NCI-H2171 (cell line): ENCODE measurements at regions not wholly inside any gene's neighbourhood (a gene's known extent, or its start where the extent isn't known, plus 50 kb on each side); places are given as distances from the start of the nearest gene placed in this dataset.

Experiments used
- DNase-seq: peaks from one replicate; lab custom pipeline; 2025; lab: John Stamatoyannopoulos, UW

DNA sequence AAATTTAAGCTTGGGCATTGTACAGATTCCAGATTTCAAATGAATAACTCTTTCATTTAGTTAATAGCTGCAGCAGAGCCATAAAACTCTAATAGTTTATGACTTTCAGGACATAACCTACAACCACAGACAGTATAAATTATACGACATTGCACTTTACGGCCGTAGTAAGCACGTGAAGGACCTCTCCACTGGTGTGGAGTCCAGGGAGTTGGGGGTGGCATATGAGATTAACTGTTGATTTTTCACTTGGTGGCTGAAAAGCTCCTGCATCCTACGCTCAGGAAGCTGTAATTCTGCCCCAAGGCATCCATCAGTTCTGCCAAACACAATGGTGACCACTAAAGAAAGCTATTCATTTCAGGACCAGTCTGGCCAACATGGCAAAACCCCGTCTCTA, 376.2 kb downstream of the SOX11 start:
- no peak for DNase-seq

DNA sequence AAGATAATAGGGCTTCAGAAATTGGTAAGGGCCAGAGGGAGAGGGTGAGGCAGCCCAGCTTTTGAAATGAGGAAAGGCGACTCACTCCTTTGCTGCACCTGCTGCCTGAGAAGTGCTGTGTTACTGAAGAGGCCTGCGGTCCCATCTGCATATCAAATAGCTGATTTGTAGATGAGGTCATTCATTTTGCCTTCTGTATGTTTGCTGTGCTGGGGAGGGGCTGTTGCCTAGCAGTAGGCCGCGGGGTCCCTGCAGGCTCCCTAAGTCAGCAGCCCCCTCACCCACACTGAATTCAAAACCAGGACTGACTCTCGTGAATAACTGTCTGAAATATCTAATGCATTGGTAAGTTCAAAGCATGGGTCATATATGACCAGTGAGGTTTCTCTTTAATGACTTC, 377.2 kb downstream of the SOX11 start:
- DNase-seq = peak; percentile 81

DNA sequence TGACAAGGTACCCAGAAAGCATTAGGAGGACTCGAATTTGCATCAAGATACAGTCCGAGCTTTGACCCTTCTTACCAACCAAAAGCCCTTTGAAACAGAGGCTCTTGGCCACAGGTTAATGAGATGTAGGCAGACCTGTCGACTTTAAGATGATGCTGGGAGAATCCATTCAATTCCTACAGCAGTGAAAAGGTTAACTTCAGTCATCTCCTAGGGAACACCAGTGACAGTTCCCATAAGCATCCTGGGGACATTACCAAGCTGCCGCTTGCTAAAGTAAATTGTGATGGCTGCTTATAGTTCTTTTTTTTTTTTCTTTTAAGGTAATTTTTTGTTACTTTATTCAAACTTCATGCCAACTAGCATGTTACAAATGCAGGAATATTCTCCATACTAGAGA, 379.3 kb downstream of the SOX11 start:
- DNase-seq = no peak

DNA sequence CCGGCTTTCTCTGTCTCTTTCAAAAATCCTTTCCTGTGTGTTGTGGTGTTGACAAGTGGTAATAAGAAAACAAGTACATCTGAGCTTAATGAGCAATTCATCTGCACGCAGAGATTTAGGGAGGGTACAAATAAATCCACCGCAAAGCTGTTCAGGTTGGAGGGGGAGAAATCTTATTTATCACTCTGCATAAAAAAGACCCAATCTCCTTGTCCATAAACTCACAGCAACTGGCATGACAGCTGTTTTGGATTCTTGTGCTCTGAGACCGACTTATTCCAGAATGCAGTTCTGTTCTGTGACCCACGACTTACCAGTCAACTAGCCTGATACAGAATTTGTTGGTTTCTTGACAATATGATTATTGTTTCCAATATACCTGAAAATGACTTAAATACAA, 380.1 kb downstream of the SOX11 start:
- peak; percentile 17 for DNase-seq

DNA sequence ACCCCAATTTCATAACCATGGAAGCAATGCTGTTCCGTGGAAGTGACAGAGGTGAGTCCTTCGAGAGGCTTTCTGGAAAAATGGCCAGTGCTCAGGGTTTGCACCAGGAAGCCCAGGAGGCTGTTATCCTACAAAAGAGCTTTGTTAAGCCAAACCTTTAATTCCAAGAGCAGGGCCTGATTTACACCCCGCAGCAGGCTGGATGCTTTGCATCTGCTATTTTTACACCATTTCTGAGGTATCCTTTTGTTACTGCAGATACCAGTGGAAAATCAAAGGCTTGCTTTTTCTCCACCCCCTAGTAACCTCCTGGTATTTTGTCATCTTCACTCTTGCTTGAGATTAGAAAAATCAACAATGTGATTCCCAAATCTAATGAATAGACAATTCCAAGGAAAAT, 380.6 kb downstream of the SOX11 start:
- DNase-seq = no peak

DNA sequence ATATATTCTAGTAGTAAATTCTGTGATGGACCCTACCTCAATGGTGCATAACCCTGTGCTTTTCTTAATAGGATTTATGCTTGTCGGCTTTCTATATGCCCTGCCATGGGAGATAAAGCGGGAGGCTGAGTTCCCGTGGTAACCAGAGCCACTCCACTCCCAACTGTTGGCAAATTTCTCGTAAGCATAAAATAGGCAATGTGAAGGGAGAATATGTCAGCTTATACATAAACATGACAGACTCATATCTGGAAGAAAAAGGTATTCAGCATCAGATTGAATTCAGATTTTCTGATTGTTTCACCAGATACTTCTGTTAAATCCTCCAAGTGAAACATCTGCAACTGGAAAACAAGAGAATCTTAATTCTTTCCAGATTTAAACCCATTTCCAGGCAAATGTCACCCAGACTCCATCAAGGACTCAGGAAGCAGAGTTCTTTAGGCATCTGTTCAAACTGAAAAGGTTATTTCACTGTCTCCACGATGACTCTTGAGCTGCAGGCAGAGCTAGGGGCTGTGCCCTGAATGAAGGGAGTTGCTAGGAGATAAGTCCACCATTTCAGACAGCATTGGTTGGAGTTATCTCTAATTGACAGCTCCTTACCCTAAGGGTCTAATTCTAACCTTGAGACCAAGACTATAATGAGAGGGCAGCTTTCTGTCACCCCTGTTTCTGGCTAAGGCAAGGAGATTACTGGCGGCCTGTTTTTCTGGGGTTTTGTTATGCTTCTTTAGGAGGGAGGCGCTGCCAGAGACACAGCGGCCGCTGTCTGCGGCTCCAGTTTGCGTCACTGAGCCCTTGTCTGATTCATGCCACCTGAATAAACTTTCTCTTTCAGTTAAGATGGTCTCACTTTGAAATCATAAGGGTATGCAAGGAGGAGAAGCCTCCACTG, 381.3 kb downstream of the SOX11 start:
- peak; percentile 27 for DNase-seq

DNA sequence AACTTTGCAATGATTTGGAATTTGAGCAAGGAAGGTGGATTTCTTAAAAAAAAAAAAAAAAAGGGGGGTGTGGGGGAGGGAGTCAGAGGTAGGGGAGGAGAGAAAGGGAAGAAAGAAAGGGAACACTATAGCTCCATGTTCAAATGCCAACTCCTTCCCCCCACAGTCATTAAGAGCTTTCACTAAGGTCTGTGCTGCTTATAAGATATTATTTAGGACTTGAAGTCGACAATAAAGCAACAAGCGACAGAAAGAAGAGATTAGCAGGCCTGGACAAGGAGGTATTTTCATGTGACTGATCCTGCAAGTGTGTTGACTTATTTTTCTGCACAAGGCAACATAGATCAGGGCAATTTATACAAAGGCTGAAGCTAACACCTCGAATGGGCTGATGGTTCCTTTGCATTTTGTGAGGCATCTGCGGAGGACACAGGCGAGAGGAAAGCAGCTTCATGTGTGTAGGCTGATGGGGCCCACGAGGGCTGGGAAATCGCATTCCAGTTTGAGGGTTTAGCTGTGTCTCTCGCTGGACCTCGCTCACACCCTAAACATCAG, 382.0 kb downstream of the SOX11 start:
- no peak for DNase-seq

DNA sequence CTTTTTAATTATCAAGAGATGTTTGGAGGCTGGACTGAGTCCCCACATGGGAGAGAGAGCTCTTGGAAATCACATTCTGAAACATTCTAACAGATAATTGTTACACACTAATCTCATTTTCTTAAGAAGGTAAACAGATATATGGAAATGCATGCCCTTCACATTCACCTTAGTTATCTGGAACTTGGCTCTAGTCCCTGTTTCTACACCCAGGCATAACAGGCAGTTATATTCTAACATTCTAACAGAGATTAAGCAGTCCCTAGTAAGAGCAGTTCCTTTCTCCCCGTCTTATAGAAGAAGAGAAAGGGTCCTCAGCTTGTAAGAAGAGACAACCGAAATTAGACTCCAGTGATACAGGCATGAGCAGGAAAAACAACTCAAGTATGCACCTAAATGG, 385.4 kb downstream of the SOX11 start:
- DNase-seq = peak; percentile 5

DNA sequence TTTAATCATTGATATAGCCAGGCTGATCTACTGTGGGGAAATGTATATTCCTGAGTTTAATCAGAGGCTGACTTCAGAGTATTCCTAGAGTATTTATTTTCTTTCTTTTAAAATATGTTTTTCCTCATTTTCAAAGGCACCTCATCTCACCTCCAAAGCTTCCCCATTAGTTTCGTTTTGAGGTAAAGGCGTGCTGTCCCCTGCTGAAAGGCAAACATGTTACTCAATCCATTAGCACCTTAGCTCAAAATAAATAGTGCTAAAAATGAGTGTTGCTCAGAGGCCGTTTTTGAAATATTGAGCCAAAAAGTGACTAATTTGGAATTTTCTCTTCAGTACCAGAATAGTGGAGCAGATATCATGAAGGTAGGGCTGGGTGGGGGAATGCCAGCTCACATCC, 386.2 kb downstream of the SOX11 start:
- DNase-seq = no peak

DNA sequence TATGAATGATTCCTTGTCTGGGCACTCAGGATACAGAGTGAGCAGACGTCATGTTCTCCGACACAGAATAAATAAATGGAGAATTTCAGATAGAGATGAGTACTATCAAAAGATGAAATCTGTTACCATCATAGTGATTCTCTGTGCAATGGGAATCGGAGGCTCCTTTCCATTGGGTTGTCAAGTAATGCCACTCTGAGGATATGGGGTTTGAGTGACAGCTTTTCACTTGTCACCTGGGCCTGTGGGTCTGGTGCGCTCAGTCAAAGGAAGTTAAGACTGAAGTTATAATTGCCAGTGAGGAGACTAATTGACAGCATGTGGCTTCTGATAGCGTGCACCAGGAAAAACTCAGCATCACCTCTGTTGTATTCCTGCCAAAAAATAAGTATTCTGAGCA, 387.2 kb downstream of the SOX11 start:
- peak; percentile 50 for DNase-seq

DNA sequence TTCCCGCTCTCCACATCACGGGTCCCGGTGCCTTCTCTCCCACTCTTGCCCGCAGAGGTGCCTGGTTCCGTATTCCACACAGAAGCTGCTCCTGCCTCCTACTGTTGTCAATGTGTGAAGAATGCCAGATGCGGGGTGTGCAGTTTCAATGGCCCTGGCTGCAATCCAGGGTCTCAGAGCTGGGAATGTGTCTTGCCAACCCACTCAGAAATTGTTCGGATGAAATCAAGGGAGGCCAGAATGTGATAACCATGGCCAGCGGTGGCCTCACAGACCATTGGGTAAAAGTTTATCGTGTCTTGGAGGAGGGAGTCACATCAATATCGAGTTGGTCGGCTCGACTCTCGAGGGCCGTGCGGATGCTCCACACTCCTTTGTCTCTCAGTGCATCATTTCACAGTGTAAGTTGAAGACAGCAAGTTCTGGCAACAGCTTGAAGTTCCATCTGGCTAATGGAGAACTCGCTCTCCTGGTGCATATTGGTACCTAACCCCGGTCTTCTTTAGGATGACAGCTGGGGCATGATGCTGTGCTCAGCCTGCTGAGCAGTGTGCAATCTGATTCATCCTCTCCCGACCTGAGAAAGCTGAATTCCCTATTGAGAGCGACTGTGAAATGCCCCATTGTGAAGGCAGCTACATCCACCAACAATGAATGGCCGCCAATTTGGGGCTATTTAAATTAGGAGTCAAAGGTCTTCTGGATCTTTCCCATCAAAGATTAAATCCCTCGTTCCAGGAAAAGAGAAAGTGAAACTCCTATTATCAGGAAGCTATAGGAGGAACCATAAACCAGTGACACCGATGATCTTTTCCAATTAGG, 389.0 kb downstream of the SOX11 start:
- DNase-seq = peak; percentile 93

DNA sequence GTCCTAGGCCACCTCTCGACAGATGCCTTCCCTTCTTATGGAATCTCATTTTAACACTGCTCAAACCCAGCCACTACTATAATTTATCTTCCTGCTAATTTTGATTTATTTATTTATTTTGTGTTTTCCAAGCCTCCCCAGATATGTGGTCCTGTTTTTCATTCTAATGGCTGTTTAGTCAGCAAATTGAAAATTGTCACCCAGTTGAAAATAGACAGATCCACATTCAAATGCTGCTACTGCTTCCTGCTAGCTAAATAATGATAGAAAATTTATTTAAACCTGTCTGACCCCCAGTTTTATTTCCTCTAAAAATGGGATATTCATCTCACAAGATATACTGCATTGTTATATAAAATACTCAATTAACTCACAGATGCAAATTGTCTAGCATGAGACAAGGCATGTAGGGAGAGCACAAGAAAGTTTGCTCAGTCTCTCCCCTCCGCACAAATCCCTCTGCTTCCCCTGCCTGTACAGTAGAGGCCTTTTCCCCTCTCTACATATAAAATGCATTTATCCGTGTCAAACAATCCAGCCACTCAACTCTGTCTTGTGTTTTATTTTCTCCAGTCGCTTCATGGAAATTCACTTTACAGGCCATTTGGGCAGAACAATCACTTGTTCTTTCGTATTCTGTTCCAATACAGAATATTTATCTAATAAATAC, 389.9 kb downstream of the SOX11 start:
- DNase-seq = no peak

DNA sequence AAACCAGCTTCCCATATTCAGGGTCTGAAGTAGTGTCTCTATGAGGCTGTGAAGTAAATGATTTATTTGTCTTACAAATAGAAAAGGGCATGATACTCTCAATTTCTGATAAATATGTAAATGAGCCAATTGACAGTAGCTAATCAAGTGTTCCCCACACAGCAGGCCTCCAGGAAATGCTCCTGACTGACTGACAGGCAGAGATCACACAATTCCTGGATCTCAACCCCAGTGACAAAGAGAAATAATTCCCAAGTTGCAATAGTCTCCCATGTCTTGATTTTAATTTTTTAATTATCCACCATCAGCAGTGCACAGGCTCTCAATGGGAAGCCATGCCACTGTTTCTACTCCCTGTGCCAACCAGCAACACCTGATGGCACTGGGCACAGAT, 390.4 kb downstream of the SOX11 start:
- no peak for DNase-seq

DNA sequence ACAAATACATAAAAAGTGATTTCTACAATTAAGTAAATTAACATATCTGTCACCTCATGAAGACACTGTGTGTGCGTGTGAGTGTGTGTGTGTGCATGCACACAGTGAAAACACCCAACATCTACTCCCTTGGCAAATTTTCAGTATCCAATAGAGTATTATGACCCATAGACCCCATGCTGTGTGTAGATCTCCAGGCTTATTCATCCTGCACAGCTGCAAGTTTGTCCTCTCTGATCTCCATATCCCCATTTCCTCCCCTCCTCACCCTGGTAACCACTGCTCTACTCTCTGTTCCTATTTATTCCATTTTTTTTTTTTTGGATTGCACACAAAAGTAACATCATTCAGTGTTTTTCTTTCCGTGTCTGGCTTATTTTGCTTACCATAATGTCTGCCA, 391.0 kb downstream of the SOX11 start:
- no peak for DNase-seq

DNA sequence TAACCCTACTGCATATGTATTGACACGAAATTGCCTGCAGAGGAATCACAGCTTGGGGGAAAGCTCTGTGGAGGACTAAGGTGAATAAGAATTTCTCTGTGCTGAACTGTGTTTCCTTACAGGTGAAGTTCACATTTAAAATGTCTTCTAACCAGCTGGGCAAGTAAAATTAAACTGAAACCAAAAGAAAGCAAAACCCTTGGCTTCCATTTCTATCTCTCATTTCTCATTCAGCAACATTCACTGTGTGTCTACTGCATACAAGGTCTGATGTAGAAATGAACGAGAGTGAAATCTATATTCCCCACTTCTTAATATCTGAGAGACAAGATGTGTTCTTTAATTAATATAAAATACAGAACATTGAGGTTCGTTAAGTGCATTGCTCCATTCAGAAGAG, 397.3 kb downstream of the SOX11 start:
- DNase-seq = no peak

DNA sequence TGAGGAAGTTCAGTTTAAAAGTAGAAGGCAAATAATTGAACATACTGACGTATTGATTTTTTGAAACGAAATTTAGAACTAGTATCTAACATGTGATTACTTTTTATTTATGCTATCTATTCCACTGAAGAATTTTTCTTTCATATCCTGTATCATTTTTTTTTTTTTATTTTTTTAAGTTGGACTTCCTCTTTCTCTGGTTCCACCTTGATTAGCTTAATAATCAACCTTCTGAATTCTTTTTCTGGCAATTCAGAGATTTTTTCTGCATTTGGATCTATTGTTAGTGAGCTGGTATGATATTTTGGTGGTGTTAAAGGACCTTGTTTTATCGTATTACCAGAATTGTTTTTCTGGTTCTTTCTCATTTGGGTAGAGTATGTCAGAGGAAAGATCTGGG, 411.2 kb downstream of the SOX11 start:
- DNase-seq = no peak

DNA sequence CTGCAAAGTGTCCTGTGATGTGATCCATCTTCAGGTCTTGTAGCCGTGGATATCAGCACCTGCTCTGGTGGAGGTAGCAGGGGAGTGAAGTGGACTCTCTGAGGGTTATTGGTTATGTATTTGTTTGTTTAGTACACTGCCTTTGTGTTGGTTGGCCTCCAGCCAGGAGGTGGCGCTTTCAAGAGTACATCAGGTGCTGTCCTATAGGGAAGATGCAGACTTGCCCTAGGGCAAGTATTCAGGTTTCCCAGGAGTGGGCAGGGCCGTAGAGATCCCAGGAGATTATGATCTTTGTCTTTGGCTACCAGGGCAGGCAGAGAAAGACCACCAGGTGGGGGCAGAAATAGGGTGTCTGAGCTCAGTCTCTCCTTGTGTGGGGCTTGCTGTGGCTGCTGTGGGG, 411.8 kb downstream of the SOX11 start:
- DNase-seq = no peak

DNA sequence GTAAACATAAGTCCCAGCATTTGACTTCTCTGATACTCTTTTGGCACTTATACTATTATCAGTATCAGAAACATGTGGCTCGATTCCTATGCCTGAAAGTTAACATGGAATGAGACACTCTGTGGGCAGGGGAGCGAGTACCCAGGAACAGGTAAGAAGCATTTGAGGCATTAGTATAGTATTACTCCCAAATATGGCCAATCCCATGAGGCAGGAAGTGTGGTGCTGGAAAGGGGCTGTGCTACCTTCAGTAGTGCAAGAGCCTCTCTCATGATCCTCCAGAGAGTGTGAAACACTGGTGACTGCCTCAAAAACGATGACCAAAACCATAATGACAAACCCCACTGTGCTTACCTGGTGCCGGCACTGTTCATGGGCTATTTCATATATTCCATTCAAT, 415.1 kb downstream of the SOX11 start:
- no peak for DNase-seq

DNA sequence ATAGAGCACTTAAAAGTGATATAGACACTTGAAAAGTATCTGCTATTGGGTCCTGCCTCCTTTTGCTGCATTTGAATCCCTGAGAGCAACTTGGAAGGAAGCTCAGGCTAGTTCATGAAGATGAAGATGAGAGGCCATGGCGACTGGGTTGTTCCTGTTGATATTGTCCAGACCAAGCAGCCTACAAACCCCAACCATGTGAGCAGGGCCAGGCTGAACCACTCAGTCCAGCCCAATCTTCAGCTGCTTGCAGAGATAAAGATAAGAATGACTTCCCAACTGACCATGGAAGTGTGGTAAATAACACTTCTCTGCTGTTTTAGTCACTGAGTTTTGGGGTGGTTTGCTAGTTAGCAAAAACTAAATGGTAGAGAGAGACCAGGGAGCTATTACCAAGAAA, 417.6 kb downstream of the SOX11 start:
- DNase-seq = no peak

DNA sequence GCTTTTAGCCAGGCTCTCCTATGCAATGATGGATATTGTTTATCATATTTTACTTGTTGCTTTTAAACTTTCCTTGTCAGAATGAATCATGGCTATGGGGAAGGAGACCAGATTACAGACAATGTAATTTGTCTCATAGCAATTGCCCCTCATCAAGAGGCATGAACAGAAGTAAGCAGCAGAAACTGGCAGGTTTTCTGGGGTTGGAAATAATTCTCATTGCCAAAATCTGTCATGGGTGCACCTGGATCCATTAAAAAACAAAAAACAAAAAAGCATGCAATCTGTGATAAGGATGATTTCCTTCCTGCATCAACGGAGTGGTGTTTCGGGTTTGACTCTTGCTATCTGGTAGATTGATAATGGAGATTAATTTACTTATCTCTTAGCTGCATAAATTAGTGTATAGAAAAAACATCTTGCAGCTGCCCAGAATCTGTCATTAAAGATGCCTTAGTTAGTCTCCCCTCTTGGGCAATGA, 419.6 kb downstream of the SOX11 start:
- DNase-seq = no peak

DNA sequence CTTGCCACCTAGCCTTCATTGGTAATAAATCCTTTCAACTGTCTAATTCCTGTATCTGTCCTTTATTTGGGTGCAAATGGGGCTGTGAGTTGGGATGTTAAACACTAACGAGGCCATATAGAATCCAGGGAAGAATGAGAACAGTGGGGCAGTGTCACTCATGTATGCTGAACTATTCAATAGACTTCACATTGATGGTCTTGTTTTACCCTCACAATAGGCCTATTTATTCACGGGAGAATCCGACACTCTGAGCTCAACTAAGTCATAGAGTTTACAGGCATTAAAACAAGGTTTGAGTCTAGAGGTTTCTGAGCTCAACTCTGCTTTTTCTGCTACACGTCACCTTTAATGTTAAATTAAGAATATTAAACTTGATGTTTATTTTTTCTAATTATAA, 421.6 kb downstream of the SOX11 start:
- no peak for DNase-seq

DNA sequence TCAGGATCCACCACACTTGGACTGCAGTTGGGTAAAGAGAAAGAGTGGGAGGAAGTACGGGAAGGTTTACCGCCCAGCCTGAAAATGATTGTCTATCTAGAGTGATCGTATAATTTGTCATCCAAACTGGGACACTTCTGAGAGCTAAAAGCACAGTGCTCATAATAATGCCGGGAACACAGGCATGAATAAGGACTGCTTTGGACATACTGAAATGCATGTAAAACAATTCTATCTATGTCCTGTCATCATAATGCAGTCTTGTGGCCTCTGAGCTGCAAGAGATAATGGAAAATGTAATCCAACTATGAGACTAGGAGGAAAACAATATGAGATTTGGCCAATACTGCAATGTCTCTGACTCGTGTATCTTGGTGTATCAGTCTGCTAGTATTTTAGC, 435.5 kb downstream of the SOX11 start:
- no peak for DNase-seq
